Ishikawa (cell line): ENCODE measurements at regions not wholly inside any gene's neighbourhood (a gene's known extent, or its start where the extent isn't known, plus 50 kb on each side); places are given as distances from the start of the nearest gene placed in this dataset.

Experiments
- CEBPB ChIP-seq: IDR thresholded peaks from 2 replicates; pipeline ENCODE4 v1.6.1; 2012
- CREB1 ChIP-seq: IDR thresholded peaks from 2 replicates; pipeline ENCODE4 v1.6.1; 2012; ENCODE audit warnings: low read depth
- EGR1 ChIP-seq: IDR thresholded peaks from 2 replicates; pipeline ENCODE4 v1.6.1; 2012
- EP300 ChIP-seq: IDR thresholded peaks from 2 replicates; pipeline ENCODE4 v1.6.1; 2012; ENCODE audit warnings: borderline replicate concordance
- FOXM1 ChIP-seq: IDR thresholded peaks from 2 replicates; pipeline ENCODE4 v1.6.1; 2012; ENCODE audit warnings: low read depth, borderline replicate concordance
- MAX ChIP-seq: IDR thresholded peaks from 2 replicates; pipeline ENCODE4 v1.6.1; 2012
- NFIC ChIP-seq: IDR thresholded peaks from 2 replicates; pipeline ENCODE4 v1.6.1; 2012
- RAD21 ChIP-seq: IDR thresholded peaks from 2 replicates; pipeline ENCODE4 v1.6.1; 2012; ENCODE audit warnings: low read depth
- TAF1 ChIP-seq: IDR thresholded peaks from 2 replicates; pipeline ENCODE4 v1.6.1; 2012; ENCODE audit warnings: low read depth, mild to moderate bottlenecking
- TCF12 ChIP-seq: IDR thresholded peaks from 2 replicates; pipeline ENCODE4 v1.6.1; 2012; ENCODE audit warnings: low read depth
- TEAD4 ChIP-seq: IDR thresholded peaks from 2 replicates; pipeline ENCODE4 v1.6.1; 2012
- USF1 ChIP-seq: IDR thresholded peaks from 2 replicates; pipeline ENCODE4 v1.6.1; 2012
- YY1 ChIP-seq: IDR thresholded peaks from 2 replicates; pipeline ENCODE4 v1.6.1; 2012; ENCODE audit warnings: low read depth
- ZBTB7A ChIP-seq: IDR thresholded peaks from 2 replicates; pipeline ENCODE4 v1.6.1; 2012; ENCODE audit warnings: low read depth
- TF ChIP-seq, protein P1 (sequence below): IDR thresholded peaks from 2 replicates; pipeline ENCODE4 v1.6.1; 2012; ENCODE audit warnings: low read depth, mild to moderate bottlenecking

GRCh38 chr13:50375792-50376191 is 360.5 kb downstream of the KCNRG start:
- TF ChIP-seq YY1 (no peak), NFIC (no peak), MAX (no peak), TCF12 (no peak), USF1 (no peak), TAF1 (no peak), ZBTB7A (no peak), FOXM1 (no peak), RAD21 (no peak), CEBPB (no peak), EGR1 (no peak), CREB1 (no peak), EP300 (no peak), TEAD4 (no peak)

- TF ChIP-seq CREB1, result no peak
- TF ChIP-seq TCF12, result no peak
- peak; percentile 33 for TF ChIP-seq RAD21
- TF ChIP-seq CEBPB, result no peak
- no peak for TF ChIP-seq YY1
- no peak for TF ChIP-seq EP300
- TF ChIP-seq USF1, result no peak
These were observed 361.8 kb downstream of the KCNRG start for GRCh38 chr13:50376895-50377575.

DNA sequence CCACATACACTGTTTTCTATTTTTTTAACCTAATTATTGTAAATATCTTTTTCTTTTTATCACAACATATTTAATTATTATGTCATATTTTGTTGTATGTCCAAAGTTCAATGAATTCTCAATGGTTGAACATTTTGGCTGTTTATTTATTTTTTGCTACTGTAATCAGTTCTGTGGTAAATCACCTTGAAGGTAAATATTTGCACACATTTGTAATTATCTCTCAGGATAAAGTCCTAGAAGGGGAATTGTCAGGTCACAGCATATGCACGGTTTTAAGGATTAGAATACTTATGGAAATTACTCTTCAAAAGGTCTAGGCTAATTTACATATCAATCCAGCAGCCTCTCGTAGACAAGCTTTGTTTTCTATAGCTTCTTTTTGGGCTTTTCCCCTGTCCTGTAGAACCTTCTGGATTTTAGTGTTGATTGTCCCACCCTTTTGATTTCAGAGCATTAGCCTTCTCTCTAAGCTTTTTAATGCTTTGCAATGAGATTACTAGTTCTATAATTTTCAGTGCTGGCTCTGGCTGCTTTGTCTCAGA is 362.6 kb downstream of the KCNRG start:
- TF ChIP-seq TAF1 (no peak), TEAD4 (no peak)

GRCh38 chr13:50378509-50379044 is 363.3 kb downstream of the KCNRG start:
- no peak for TF ChIP-seq MAX
- TF ChIP-seq ZBTB7A, result no peak
- TF ChIP-seq NFIC, result no peak
- no peak for TF ChIP-seq TAF1
- TF ChIP-seq, protein P1, sequence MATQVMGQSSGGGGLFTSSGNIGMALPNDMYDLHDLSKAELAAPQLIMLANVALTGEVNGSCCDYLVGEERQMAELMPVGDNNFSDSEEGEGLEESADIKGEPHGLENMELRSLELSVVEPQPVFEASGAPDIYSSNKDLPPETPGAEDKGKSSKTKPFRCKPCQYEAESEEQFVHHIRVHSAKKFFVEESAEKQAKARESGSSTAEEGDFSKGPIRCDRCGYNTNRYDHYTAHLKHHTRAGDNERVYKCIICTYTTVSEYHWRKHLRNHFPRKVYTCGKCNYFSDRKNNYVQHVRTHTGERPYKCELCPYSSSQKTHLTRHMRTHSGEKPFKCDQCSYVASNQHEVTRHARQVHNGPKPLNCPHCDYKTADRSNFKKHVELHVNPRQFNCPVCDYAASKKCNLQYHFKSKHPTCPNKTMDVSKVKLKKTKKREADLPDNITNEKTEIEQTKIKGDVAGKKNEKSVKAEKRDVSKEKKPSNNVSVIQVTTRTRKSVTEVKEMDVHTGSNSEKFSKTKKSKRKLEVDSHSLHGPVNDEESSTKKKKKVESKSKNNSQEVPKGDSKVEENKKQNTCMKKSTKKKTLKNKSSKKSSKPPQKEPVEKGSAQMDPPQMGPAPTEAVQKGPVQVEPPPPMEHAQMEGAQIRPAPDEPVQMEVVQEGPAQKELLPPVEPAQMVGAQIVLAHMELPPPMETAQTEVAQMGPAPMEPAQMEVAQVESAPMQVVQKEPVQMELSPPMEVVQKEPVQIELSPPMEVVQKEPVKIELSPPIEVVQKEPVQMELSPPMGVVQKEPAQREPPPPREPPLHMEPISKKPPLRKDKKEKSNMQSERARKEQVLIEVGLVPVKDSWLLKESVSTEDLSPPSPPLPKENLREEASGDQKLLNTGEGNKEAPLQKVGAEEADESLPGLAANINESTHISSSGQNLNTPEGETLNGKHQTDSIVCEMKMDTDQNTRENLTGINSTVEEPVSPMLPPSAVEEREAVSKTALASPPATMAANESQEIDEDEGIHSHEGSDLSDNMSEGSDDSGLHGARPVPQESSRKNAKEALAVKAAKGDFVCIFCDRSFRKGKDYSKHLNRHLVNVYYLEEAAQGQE, result no peak
- no peak for TF ChIP-seq TCF12
- no peak for TF ChIP-seq FOXM1
- TF ChIP-seq USF1, result no peak
- no peak for TF ChIP-seq RAD21

GRCh38 chr13:50379584-50379983 is 364.3 kb downstream of the KCNRG start:
- no peak for TF ChIP-seq CREB1

DNA sequence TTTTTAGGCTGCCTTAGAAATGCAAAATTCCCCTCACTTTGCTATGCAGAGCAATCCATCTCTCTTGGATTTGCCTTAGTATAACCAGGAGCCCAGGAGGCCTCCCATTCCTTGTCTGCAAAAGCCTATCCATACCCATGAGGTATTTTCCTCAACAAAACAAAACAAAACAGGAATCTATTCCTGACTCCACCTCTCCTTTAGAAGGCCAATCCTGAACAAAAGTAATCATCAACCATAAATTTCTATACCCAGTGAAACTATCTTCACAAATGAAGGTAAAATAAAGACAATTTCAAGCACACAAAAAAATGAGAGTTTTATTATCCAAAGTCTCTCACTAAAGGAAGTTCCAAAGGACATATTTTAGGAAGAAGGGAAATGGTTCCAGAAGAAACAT is 365.7 kb downstream of the KCNRG start:
- TF ChIP-seq EGR1 (no peak), TEAD4 (no peak), EP300 (no peak), YY1 (no peak), TAF1 (no peak)
- TF ChIP-seq, protein P1, result no peak
